ENCODE measurements at regions not wholly inside any gene's neighbourhood (a gene's known extent, or its start where the extent isn't known, plus 50 kb on each side); places are given as distances from the start of the nearest gene placed in this dataset.
"Not testable (repeated sequence)": the region's sequence is repeated elsewhere in the genome, so short reads cannot be mapped to it uniquely, and the experiment has no call there.

DNA sequence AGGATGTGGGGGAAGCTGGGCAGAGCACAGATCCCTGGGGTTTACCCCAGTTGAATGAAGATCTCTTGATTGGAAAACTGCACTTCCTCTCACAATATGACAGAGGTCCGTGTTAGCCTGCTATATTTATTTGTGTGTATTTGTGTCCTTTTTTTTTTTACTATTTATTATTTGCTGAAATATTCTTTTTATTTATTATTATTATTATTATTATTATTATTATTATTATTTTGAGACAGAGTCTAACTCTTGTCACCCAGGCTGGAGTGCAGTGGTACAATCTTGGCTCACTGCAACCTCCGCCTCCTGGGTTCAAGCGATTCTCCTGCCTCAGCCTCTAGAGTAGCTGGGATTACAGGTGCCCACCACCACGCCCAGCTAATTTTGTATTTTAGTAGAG, 84.0 kb upstream of the USP29 start:
- not testable (repeated sequence) for TF ChIP-seq EP300 (IDR thresholded peaks at IDR 0.05)
- TF ChIP-seq, protein P1, sequence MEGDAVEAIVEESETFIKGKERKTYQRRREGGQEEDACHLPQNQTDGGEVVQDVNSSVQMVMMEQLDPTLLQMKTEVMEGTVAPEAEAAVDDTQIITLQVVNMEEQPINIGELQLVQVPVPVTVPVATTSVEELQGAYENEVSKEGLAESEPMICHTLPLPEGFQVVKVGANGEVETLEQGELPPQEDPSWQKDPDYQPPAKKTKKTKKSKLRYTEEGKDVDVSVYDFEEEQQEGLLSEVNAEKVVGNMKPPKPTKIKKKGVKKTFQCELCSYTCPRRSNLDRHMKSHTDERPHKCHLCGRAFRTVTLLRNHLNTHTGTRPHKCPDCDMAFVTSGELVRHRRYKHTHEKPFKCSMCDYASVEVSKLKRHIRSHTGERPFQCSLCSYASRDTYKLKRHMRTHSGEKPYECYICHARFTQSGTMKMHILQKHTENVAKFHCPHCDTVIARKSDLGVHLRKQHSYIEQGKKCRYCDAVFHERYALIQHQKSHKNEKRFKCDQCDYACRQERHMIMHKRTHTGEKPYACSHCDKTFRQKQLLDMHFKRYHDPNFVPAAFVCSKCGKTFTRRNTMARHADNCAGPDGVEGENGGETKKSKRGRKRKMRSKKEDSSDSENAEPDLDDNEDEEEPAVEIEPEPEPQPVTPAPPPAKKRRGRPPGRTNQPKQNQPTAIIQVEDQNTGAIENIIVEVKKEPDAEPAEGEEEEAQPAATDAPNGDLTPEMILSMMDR (IDR thresholded peaks at IDR 0.05): not testable (repeated sequence)

All from tibial nerve (tissue), 4 donors.